Fibroblast of mammary gland (primary cell): ENCODE measurements at regions not wholly inside any gene's neighbourhood (a gene's known extent, or its start where the extent isn't known, plus 50 kb on each side); places are given as distances from the start of the nearest gene placed in this dataset.

Experiments
- DNase-seq: peaks from one replicate; pipeline ENCODE4 v3.0.0-alpha.2; 2010; ENCODE audit warnings: low read depth
- H3K4me3 ChIP-seq: 2 replicates; pipeline ENCODE4 v1.5.1; 2011; ENCODE audit warnings: low read depth, mild to moderate bottlenecking, low read length, moderate library complexity; ENCODE audit not compliant: control insufficient read depth
- TF ChIP-seq, protein P1 (sequence below): conservative IDR thresholded peaks from 2 replicates; pipeline ENCODE4 v1.5.1; 2011; ENCODE audit warnings: low read depth, low read length, inconsistent platforms; ENCODE audit not compliant: control insufficient read depth, insufficient read depth

DNA sequence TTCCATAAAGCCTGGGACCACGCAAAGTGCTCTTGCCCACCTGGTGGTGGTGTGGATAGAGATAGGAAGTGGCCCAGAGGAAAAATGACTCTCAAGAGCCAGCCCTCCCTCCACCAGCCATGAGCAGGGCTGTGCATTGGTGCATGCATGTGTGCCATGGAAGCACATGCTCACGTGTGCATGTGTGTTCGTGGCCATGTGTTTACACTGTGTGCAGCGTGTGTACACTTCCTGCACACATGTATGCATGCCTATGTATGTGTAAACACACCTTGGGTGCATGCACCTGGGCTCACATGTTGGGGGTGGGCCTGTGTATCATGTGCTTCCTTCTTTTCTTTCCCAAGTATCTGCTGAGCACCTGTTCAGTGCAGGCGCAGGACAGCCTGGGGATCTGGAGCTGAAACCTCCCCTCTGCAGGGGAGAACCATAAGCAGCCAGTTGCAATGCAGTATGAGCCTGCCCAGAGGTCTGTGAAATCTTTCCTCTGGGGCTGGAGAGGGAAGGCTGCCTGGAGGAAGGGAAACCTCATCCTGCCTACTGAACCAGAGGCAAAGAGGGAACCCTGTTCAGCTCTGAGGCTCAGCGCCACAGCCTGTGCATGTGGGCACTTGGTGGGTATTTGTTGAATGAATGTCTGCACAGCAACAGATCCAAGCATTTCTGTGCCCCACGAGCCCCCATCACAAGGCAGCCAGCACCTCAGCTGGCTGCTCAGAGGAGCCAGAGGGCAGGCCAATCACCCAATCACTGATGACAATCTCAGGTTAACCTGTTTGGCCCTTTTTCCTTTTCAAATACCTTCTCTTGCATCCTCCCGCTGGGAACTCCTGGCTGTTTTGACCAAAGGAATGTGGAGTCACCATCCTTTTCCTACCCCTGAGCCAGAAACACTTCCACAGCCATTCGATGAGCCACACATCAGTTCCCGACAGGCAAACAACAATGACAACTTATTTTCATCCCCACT is 327.0 kb downstream of the NPHP4 start:
- TF ChIP-seq, protein P1, sequence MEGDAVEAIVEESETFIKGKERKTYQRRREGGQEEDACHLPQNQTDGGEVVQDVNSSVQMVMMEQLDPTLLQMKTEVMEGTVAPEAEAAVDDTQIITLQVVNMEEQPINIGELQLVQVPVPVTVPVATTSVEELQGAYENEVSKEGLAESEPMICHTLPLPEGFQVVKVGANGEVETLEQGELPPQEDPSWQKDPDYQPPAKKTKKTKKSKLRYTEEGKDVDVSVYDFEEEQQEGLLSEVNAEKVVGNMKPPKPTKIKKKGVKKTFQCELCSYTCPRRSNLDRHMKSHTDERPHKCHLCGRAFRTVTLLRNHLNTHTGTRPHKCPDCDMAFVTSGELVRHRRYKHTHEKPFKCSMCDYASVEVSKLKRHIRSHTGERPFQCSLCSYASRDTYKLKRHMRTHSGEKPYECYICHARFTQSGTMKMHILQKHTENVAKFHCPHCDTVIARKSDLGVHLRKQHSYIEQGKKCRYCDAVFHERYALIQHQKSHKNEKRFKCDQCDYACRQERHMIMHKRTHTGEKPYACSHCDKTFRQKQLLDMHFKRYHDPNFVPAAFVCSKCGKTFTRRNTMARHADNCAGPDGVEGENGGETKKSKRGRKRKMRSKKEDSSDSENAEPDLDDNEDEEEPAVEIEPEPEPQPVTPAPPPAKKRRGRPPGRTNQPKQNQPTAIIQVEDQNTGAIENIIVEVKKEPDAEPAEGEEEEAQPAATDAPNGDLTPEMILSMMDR, result no peak
- no peak for DNase-seq
- H3K4me3 ChIP-seq, result no peak overlapping the region

DNA sequence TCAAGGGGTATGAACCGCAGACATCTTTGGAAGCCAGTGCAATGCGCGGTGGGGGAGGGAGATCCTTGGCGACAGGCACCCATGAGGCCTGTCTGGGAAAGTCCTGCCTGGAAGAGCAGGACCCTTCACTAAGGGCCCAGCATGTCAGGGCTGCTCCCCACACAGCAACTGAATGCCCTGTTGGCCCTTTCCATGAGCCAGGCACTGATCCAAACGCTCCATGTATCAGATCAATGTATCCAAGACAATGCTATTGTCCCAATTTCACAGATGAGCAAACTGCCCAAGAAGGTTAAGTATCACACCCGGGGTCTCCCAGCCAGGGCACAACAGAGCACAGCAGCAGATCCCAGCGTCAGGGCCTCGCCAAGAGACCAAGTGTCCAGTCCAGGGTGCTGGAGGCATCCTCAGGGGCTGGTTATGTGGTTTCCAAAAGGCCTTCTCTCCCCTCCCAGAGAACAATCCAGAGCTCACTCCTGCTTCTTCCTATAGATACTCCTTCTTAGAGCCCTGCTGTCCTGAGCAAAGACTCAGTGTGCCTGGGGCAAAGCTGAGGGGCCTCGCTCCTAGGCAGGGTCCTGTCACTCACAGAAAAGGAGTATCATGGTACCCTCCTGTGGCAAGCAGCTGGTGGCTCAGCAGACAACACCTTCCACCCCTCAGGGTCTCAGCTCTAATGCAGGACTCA is 328.0 kb downstream of the NPHP4 start:
- no peak for DNase-seq

DNA sequence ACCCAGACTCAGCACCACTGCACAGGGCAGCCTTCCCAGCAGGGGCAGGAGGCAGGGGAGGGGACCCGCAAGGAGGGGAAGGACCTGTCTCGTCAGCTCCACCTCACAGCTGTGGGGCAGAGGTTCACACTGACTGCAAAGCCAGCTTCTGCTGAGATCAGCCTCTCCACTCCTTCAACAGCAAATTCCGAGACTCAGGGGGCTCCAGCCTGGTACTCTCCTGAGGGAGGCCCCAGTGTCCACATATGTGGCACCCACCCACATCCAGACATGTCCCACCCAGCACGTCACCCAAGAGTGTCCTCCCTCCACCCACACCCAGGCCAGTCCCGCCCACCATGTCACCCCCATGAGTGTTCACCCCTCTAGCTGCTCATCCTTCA is 329.5 kb downstream of the NPHP4 start:
- no peak for DNase-seq
- H3K4me3 ChIP-seq, result no peak overlapping the region
- TF ChIP-seq, protein P1, result no peak

More for the DNA sequence above, 328.0 kb downstream of the NPHP4 start:
- TF ChIP-seq, protein P1, result no peak
- no peak overlapping the region for H3K4me3 ChIP-seq

DNA sequence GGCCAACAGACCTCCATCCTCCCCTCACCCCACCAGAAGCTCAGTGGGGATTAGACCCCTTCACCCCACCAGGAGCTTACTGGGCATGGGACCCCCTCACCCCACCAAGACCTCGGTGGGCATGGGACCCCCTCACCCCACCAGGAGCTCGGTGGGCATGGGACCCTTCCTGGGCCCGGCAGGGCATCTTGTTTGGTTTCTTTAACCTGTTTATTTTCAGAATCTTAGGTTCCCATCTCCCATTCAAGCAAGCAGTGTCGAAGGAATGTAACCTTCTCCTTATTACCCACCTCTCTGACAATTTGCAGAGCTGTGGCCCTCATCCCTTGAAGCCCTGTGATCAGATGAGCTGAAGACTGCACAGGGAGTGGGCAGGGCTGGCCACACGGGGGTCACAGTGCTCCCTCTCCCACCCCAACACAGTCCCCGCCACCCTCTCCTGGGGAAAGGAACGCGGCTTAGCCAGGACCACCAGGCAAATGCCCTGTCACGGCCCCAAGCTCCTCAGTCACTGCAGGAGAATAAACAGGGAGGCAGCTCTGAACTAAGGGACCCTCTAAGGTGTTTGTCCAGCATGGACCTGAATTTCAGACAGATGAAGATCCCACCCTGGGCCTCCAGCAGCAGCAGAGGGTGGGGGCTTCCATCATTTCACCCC is 330.0 kb downstream of the NPHP4 start:
- H3K4me3 ChIP-seq, result no peak overlapping the region
- TF ChIP-seq, protein P1, result no peak
- no peak for DNase-seq

DNA sequence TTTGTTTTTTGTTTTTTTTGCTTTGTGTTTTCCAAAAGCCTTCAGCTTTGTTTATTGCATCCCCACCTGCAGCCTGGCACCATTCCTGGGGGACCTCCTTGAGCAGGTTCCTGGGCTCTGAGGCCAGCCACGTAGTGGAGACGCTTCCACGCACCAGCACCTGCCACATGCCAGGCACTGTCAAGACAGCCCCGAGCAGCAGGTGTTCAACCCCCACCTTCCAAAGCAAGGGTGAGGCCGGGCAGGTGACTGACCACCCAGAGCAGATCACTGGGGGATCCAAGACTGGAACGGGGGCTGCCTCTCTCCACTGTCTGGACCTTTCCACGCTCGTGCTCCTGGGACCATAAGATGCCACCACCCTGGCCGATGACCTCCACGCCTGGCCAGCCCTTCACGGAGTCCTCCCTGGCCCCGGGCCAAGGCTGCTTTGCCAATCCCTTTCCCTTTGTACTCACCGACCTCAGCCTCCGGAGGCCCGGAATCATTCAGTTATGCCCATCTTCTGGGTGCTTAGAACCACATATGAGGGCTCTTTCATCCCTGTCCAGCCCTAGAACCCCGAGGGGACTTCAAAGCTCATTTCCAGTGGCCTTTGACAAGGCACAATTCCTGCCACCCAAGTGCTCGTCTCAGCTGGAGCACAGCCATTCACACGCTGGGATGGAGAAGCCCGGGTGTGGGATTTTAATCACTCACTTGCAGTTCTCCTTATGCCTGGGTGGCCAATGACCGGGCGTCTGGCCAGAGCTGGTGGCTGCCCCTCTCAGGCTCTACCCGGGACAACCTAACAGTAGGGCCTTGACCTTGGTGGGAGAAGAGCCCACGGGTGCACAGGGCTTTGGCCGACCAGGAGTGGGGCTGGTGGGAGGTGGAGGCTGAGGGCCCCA is 330.8 kb downstream of the NPHP4 start:
- DNase-seq, result no peak
- TF ChIP-seq, protein P1, result no peak
- no peak overlapping the region for H3K4me3 ChIP-seq
